Umbilical cord (tissue), 1 donor: ENCODE measurements at regions not wholly inside any gene's neighbourhood (a gene's known extent, or its start where the extent isn't known, plus 50 kb on each side); places are given as distances from the start of the nearest gene placed in this dataset.
A peak's percentile ranks its signal among the peaks of the same experiment; 100 is the strongest.

Experiments used
- DNase-seq: peaks from one replicate; pipeline ENCODE4 v3.0.0-alpha.2; 2015; ENCODE audit warnings: low spot score

DNA sequence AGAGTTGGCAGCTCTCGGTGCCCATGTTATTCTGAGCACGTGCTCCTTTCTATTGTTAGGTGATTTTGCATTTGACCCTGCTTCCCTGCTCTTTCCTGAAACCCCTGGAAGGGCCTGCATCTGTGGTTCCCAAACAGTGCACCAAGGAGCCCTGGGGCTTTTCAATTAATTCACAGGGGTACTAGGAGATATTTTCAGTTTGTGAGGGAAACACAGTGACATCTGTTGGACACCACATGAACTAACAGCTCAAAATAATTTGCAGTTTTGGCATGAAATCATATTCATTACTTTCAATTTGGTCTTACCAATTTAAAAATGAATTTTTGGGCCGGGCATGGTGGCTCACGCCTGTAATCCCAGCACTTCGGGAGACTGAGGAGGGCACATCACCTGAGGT is 156.6 kb downstream of the GATB start:
- DNase-seq: no peak

DNA sequence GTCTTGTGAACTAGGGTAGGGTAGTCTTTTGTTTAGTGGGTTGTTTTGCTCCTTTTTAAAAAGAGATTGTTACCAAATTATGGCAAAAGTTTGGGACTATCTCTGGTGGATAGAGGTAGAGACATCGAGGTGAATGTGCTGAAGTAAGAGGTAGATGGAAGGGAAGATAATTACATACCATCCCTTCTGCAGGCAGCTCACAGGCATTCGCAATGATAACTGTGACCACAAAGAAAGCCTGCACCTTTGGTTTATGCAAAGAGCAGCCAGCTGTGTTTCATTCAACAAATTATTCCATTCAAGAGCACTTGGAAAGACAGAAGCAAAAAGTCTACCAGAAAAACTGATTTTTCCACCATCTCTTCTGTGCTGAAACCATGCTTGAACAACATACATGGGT is 155.6 kb downstream of the GATB start:
- no peak for DNase-seq

DNA sequence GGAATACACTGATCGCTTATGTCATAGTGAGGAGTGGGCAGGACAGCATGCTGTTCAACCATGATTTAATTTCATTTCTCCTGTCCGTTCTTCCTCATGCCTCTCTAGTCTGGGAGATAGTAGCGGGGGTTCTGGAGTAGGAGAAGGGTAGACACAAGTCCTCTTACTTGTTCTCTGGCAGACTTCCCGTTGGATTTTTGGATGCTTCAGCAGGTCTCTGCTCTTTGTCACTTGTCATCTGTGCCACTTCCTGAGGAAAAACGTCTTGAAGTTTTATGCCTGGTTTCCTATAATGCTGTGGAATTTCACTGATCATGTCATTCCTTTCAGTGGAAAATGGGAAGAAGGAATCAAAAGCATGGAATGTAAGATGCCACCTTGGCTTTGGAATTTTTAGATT is 154.7 kb downstream of the GATB start:
- peak; percentile 36 for DNase-seq

- DNase-seq: no peak
Observed at GRCh38 chr4:151610229-151610628, 150.6 kb downstream of the GATB start.

- no peak for DNase-seq
Observed at GRCh38 chr4:151611960-151612359, 148.8 kb downstream of the GATB start.

DNA sequence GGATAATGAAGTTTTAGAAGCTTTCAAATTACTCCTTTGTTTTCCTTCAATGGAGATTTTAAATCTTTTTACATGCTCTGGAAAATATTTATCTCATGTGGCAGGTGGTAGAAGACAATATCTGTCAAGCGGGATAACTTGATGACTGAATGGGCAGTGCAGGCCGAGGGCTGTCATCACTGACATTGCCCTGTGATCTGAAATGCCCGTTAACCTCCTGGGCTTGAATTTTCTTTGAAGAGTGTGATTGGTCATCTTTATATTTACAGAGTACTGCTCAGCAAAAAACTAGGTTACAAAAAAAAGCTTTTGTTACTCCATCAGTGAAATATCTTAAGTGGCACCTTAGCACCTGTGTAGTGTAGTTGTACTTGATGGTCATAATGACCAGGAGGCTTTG is 147.5 kb downstream of the GATB start:
- DNase-seq: no peak

- no peak for DNase-seq
Observed at GRCh38 chr4:151614561-151614960, 146.2 kb downstream of the GATB start.

DNA sequence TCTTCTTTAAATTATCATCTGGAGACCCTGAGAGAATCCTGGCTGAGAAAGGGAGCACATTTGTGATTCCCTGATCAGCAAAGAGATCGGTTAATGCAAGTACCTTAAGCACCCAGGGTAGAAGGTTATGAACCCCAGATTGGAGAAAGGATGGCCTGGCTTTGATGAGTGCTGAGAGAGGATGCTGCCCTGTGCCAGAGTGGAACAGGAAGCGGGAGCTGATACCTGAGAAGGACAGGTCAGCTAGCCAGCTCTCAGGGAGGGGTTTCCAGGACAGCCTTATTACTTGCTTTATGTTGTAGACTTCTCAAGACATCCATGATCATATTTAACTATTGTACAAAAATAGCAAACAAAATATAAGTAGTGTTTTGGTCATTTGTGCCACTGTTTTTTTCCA is 141.9 kb downstream of the GATB start:
- DNase-seq: no peak

DNA sequence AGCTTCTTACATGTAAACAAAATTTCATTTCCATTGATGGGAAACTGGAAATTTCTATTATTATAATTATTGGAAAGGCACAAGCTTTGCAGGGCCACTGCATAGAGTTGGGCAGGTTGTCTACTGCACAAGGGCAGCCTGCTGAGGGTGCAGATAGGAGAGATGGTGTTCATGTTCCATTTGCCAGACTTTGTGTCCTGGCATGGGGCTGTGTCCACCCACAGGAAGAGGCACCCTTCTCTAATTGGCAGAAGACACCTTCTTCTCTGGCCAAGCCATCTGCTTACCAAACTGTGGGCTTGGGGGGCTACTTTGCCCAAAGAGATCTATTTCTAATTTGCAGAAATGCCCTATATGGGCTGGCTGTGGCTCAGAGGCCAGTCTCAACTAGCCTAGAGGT is 140.7 kb downstream of the GATB start:
- DNase-seq: no peak
